Activated naive CD4-positive, alpha-beta T cell (primary cell): ENCODE measurements at regions not wholly inside any gene's neighbourhood (a gene's known extent, or its start where the extent isn't known, plus 50 kb on each side); places are given as distances from the start of the nearest gene placed in this dataset.

Experiments used
- DNase-seq, 4 experiments: peaks; one replicate each; lab custom pipeline; 2025; lab: John Stamatoyannopoulos, UW

GRCh38 chr5:6195711-6196358 is 182.5 kb downstream of the MED10 start:
- no peak for DNase-seq

DNA sequence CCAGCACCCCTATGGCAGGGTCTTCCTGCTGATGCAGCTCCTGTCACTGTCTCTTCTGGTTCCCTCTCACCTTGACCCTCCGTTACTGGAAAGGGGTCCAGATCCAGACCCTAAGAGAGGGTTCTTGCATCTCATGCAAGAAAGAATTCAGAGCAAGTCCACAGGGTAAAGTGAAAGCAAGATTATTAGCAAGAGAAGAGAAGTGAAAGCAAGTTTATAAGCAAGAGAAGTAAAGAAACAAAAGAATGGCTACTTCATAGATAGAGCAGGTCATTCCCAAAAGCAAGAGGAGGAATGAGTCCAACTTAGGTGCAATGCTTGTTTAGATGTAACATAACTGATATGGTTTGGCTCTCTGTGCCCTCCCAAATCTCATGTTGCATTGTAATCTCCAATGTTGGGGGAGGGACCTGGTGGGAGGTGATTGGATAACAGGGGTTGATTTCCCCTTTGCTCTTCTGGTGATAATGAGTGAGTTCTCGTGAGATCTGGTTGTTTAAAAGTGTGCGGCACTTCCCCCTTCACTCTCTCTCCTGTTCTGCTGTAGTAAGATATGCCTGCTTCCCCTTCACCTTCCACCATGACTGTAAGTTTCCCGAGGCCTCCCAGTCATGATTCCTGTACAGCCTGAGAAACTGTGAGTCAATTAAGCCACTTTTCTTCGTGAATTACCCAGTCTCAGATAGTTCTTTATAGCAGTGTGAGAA is 183.3 kb downstream of the MED10 start:
- no peak for DNase-seq

DNA sequence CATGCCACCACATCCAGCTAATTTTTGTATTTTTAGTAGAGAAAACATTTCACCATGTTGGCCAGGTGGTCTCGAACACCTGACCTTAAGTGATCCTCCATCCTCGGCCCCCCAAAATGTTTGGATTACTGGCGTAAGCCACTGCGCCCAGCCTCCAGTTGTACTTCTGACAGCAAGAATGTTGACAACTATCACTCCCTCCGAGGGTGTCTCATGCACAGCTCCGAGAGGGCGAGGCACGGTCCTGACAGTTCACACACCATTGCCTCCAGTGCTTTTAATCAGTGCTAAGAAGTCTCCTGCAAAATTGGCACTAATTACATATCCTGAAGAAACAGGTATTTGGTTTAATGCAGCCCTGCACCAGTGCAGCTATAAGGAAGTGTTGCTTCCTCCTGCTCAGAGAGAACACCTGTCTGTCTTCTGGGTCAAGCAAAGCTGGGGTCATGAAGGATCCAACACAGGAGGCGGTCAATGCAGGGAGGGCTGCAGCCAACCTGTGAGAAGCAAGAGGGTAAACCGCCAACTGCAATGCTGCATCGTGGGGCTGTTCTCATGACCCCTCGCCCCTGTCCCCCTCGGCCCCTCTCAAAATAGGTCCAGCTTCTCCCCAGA is 184.0 kb downstream of the MED10 start:
- DNase-seq = no peak

- no peak for DNase-seq
Measured at GRCh38 chr5:6193310-6193709, 185.0 kb downstream of the MED10 start.

DNA sequence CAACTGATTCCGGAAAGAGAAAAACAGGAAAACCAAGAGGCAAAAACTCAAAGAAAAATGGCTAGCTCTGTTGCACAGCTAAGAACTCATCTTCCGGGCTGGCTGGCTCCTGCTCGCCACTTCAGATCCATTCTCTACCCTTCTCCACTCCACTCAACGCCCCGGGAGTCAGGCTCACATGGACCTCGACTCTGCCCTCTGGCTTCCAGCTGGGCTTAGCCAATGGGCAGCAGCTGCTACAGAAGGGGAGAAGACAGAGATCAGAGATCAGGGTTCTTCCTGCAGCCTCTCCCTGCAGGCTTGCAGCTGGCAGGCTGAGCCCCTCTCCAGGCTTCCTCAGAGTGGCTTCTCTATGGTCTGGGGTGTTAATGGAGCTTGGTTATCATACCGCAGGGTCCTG is 187.5 kb downstream of the MED10 start:
- DNase-seq = no peak

DNA sequence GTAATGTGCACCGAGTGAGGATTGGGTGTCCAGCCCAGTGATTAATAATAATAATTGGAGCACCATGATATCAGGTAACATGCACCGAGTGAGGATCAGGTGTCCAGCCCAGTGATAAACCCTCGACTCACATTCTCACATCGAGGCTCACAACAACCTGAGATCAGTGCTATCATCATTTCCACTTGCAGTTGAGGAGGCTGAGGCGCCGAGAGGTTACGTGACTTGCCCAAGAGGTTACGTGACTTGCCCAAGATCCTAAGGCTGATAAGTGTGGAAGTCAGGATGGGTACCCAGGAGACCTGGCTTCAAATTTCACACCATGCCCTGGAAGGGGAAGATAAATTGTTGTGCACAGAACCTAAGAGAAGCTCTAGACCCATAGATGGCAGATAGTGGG is 189.4 kb downstream of the MED10 start:
- no peak for DNase-seq

GRCh38 chr5:6188344-6188743 is 190.0 kb downstream of the MED10 start:
- no peak for DNase-seq

DNA sequence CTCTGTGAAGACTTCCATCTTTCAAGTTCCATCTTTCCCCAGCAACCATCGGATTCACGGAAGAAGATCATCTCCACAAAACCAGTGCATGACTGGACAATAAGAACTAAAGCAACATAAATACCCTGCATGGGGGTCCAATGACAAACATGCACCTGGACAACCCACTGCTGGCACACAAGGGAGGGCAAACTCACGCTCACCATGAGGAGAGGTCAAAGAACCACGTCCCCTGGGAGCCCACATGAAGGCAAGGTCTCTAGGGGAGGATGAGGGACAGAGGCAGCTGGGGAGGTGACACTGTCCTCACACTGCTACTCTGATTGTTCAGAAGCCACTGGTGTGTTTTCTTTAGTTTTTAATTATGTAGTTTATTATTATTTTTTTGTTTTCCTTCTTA is 190.8 kb downstream of the MED10 start:
- DNase-seq = no peak

DNA sequence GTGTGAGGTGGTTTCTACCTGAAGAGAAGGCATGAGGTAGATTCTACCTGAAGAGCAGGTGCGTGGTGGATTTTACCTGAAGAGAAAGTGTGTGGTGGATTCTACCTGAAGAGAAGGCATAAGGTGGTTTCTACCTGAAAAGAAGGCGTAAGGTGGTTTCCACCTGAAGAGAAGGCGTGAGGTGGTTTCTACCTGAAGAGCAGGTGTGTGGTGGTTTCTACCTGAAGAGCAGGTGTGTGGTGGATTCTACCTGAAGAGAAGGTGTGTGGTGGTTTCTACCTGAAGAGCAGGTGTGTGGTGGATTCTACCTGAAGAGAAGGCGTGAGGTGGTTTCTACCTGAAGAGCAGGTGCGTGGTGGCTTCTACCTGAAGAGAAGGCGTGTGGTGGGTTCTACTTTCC is 192.8 kb downstream of the MED10 start:
- no peak for DNase-seq

DNA sequence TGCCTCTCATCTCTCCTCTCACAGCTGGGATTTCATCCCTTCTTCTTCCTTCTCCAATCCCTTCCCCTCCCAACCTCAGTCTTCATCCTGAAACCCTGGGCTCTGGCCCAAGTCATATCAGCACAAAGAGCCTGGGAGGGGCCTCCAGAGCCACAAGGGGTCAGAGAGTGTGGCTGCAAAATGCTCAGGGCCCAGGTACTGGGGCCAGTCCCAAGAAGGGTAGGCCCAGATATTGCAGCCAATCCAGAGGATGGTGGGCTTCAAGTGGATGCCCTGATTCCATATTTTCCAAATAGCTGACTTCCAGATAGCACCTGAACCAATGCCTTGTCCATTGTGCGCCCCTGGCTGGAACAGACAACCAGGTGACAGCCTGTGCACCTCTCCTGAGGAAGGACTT is 193.9 kb downstream of the MED10 start:
- DNase-seq = no peak

DNA sequence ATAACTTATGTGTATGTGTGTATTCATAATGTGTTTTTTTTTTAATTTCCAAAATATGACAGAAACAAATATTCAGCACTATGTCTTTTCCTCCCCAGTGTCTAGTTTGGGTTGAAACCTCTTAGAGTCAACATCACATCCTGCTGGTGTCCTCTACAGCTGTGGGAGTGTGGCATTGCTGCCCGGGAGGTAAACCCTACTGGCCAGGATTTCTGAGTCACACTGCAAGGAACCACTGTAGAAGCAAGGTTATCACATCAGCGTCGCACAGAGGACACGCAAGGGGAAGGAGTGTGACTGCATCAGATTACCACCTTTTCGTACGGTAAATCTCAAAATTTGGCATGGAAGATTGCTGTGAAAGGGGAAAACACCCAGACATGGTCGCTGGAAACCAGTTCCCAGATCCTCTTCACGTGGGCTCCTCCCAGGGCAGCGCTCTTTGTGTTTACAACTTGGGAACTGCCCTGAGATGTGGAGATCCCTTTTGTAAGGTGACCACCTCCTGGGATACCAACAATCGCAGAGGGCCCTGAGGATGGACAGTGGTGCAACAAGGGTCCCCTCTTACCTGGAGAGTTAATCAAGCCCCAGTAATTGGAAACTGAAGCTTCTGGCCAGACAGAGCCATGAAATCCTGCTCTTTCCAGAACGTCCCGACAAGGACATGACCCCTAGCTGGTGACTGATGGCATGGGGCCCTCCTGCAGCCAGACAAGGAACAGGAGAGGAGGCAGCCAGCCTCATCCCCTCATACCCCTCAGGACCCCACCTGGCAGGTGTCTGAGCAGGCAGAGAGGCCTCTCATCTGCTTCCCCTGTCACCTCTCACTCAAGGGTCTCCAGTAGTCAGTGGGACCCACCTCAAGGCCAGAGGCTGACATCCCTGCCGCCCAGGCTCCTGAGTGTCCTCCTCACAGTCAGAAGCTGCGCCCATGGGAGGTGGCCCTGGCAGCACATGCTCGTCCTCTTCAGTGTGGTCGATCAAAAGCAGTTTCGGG is 194.7 kb downstream of the MED10 start:
- DNase-seq = no peak

DNA sequence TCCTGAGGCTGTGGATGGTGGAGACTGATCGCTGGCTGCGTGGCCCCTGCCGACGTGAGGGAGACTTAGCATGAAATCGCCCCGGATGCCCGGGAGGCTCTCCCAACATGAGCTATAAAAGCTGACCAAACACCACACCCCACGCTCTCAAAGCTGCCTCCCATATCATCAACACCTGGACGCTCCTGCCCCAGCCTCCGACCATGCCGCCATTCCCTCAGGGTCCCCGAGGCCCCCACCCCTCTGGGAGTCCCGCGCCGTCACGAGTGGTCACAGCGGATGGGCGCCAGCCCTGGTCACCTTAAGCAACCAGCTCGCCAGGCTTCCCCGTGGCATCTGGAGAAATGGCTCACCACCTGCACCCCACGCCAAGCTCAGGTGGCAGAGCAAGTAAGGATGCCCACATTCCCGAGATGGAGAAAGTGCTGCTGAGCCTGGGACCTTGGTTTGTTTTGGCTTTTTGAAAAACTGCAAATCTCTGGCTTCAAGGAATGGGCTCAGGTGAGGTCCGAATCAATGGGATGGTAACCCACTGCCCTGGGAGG is 196.0 kb downstream of the MED10 start:
- DNase-seq = no peak

- DNase-seq = no peak
Measured at GRCh38 chr5:6181871-6182270, 196.5 kb downstream of the MED10 start.

- no peak for DNase-seq
Measured at GRCh38 chr5:6181147-6181729, 197.1 kb downstream of the MED10 start.

GRCh38 chr5:6180231-6180872 is 198.0 kb downstream of the MED10 start:
- DNase-seq = no peak

DNA sequence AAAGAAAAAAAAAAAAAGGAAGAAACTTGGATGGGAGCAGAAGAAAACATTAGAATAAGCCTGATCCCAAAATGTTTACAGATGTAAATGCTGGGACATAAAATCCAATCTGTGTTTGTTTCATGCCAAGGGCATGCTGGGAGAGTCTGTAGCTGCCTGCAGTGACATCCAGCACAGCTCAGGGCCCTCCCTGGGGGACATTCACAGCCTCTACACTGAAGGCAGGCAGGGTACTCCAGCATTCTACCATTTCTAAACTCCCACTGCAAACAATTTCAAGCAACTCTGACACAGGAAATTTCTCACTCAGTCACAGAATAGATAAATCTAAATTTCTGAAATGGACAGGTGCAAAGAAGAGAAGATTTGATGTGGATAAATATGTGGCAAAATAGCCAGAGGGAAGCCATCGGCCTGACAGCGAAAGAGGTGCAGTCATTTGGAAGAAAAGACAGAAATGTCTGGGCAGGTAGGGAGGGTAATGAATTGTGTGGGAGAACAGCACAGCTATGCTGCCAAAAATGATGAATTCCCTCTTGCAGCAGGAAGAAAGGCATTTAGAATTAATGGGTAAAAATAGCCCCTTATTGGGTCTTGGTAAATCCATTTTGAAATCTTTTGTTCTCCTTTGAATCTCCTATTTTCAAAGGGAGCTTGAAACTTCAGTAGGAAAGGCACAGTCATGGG is 199.4 kb downstream of the MED10 start:
- DNase-seq = no peak

GRCh38 chr5:6177926-6178325 is 200.4 kb downstream of the MED10 start:
- no peak for DNase-seq

DNA sequence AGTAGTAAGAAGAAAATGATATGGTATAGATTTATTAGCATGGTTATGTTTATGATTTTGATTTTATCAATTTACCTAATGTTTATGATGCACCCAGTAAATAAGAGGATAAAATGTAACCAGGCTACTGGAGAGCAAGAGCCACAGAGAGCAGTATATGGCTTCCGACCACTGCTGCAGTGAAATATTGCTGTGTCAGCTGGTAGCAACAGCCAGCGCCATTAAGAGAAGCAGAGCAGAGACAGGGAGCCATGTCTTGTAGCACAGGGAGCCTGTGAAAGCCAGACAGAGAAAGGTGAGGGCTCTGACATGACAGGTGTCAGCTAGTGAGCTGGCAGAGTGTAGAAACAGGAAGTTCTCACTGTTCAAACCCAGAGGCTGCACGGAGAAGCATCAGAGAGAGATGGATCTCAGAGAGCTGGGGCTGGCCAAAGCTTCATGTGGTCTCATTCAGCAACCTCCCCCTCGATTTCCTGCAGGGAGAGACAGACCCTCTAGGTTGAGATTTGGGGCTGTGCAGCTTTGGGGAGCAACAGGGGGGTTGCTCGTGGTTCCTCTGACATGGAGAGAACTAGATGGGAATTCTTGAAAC is 202.1 kb downstream of the MED10 start:
- no peak for DNase-seq

DNA sequence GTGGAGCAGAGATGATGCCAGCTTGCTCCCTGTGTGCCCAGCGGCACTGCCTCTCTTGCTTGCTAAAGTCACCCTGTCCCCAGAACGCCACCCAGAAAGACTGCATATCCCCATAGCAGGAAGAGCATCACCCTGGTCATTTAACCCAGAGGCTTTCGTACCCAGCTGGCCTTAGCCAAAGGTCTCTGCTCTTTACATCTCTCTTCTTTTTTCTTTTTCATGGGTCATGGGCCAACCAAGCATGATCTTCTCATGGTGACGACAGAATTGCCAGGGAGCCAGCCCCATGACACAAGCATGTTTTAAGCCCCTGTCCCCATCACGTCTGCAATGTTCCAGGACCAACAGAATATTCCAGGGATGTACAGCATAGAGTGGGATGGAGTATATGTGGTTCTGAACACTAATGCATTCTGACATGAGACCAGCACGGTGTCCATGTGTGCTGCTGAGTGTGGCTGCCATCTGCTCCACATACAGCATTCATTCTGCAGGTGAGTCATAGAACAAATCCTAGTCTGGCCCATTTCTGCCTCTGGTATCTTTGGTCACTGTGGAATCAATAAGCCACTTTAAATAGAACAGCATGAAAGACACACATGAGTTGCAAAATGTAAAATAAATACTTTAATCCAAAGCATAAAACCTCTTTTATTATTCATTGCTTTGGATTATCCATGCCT is 203.0 kb downstream of the MED10 start:
- no peak for DNase-seq

DNA sequence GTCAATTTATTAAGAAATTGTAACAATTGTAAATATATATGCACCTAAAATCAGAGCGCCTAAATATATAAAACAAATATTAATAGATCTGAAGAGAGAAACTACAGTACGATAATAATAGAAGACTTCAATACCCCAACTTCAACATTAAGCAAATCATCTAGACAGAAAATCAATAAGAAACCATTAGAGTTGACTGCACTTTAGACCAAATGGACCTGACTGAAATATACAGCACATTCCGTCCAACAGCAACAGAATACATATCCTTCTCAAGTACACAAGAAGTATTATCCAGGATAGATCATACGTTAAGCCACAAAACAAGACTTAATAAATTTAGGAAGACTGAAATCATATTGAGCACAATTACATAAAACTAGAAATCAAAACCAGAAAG is 208.7 kb downstream of the MED10 start:
- DNase-seq = no peak
